ENCODE measurements at regions not wholly inside any gene's neighbourhood (a gene's known extent, or its start where the extent isn't known, plus 50 kb on each side); places are given as distances from the start of the nearest gene placed in this dataset.

DNA sequence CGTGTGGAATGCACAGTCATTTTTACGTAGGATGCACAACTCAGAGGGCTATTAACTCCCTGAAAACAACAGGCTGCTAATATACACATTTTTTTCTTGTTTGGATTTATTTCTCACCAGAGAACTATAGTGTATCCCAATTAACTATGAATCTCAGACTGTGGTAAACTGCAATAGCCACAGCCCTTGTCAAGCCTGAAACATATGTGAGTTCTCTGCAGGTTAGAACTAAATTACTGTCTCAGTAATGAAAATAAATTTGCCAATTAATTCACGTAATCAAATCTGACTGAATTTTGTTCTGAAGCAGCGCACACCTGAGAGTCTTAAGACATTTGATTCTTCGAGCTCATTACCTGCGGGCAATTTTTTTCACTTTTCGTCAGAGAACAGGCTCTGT, 318.6 kb downstream of the PMP22 start:
- H3K4me1 ChIP-seq: no peaks in the 10 kb centered on the region
- intact Hi-C loops (cut with DNase I): no loop called here
- H3K27me3 ChIP-seq: peaks cover 0 to 6% (median 0%) of the 10 kb centered on the region in 4 donors
- no peak overlapping the region for H3K4me3 ChIP-seq
- no peak for DNase-seq (ENCODE audit: extremely low spot score)
- H3K9me3 ChIP-seq: no peaks in the 10 kb centered on the region
- no peaks in the 10 kb centered on the region for H3K36me3 ChIP-seq
- TF ChIP-seq EP300 (IDR thresholded peaks at IDR 0.05) (no peak), CTCF (IDR thresholded peaks at IDR 0.05) (no peak), POLR2AphosphoS5 (IDR thresholded peaks at IDR 0.05) (no peak), POLR2A (IDR thresholded peaks at IDR 0.05; ENCODE audit: low read depth) (no peak)
- 58% methylated on average over 7 of the region's 7 CpGs for WGBS
- no peak overlapping the region for H3K27ac ChIP-seq (replicated peaks in 1 of 4)

- TF ChIP-seq CTCF (IDR thresholded peaks at IDR 0.05) (no peak), POLR2AphosphoS5 (IDR thresholded peaks at IDR 0.05) (no peak), POLR2A (IDR thresholded peaks at IDR 0.05; ENCODE audit: low read depth) (no peak), EP300 (IDR thresholded peaks at IDR 0.05) (no peak)
- no peak overlapping the region for H3K27ac ChIP-seq (replicated peaks in 1 of 4)
- intact Hi-C loops (cut with DNase I): no loop called here
- no peak for DNase-seq (ENCODE audit: extremely low spot score)
- no peaks in the 10 kb centered on the region for H3K27me3 ChIP-seq
- H3K9me3 ChIP-seq: no peaks in the 10 kb centered on the region
- no peaks in the 10 kb centered on the region for H3K36me3 ChIP-seq
- WGBS: 84% methylated on average over 3 of the region's 3 CpGs
- no peaks in the 10 kb centered on the region for H3K4me1 ChIP-seq
- H3K4me3 ChIP-seq: no peak overlapping the region
These were observed 322.5 kb downstream of the PMP22 start for GRCh38 chr17:14942526-14943190.

GRCh38 chr17:14940938-14941265, 324.2 kb downstream of the PMP22 start:
- H3K27ac ChIP-seq (replicated peaks in 1 of 4): no peak overlapping the region
- no peaks in the 10 kb centered on the region for H3K36me3 ChIP-seq
- no peaks in the 10 kb centered on the region for H3K4me1 ChIP-seq
- WGBS: 71% methylated on average over 3 of the region's 3 CpGs
- H3K27me3 ChIP-seq: no peaks in the 10 kb centered on the region
- TF ChIP-seq CTCF (IDR thresholded peaks at IDR 0.05) (no peak), EP300 (IDR thresholded peaks at IDR 0.05) (no peak), POLR2A (IDR thresholded peaks at IDR 0.05; ENCODE audit: low read depth) (no peak), POLR2AphosphoS5 (IDR thresholded peaks at IDR 0.05) (no peak)
- DNase-seq (ENCODE audit: extremely low spot score): no peak
- no peaks in the 10 kb centered on the region for H3K9me3 ChIP-seq
- no peak overlapping the region for H3K4me3 ChIP-seq
- intact Hi-C loops (cut with DNase I): no loop called here

- Histone ChIP-seq H3K36me3 (no peaks in the 10 kb centered on the region), H3K9me3 (no peaks in the 10 kb centered on the region), H3K4me3 (no peak overlapping the region), H3K4me1 (no peaks in the 10 kb centered on the region), H3K27me3 (no peaks in the 10 kb centered on the region), H3K27ac (replicated peaks in 1 of 4) (no peak overlapping the region)
- WGBS: 71% methylated on average over 4 of the region's 4 CpGs
- intact Hi-C loops (cut with DNase I): no loop called here
- TF ChIP-seq POLR2AphosphoS5 (IDR thresholded peaks at IDR 0.05): no peak
- no peak for TF ChIP-seq CTCF (IDR thresholded peaks at IDR 0.05)
- no peak for TF ChIP-seq POLR2A (IDR thresholded peaks at IDR 0.05; ENCODE audit: low read depth)
- TF ChIP-seq EP300 (IDR thresholded peaks at IDR 0.05): no peak
- DNase-seq (ENCODE audit: extremely low spot score): peak; percentile 83
These were observed 324.8 kb downstream of the PMP22 start for GRCh38 chr17:14940108-14940937.

All from esophagus muscularis mucosa (tissue), 4 donors.